NCI-H2227 treated with DMSO at 0.1 percent for 48 hours (cell line): ENCODE measurements at regions not wholly inside any gene's neighbourhood (a gene's known extent, or its start where the extent isn't known, plus 50 kb on each side); places are given as distances from the start of the nearest gene placed in this dataset.
"Not testable (repeated sequence)": the region's sequence is repeated elsewhere in the genome, so short reads cannot be mapped to it uniquely, and the experiment has no call there.

Experiments
- DNase-seq: peaks from one replicate; lab custom pipeline; 2025; lab: John Stamatoyannopoulos, UW

GRCh38 chr5:27144456-27144855 lies 106.1 kb upstream of the CDH9 start:
- DNase-seq = no peak

- DNase-seq = no peak
Measured at GRCh38 chr5:27140831-27141230, 102.4 kb upstream of the CDH9 start.

- DNase-seq = no peak
Measured at GRCh38 chr5:27130587-27130986, 92.2 kb upstream of the CDH9 start.

GRCh38 chr5:27129926-27130325 lies 91.5 kb upstream of the CDH9 start:
- DNase-seq = no peak

- no peak for DNase-seq
Measured at GRCh38 chr5:27125856-27126255, 87.5 kb upstream of the CDH9 start.

GRCh38 chr5:27124590-27124989 lies 86.2 kb upstream of the CDH9 start:
- no peak for DNase-seq

GRCh38 chr5:27119736-27120321 lies 81.4 kb upstream of the CDH9 start:
- not testable (repeated sequence) for DNase-seq

GRCh38 chr5:27103486-27103885 lies 65.1 kb upstream of the CDH9 start:
- DNase-seq = no peak

- DNase-seq = not testable (repeated sequence)
Measured at GRCh38 chr5:27095761-27096160, 57.4 kb upstream of the CDH9 start.

GRCh38 chr5:27093279-27093678 lies 54.9 kb upstream of the CDH9 start:
- DNase-seq = no peak

GRCh38 chr5:27091858-27092257 lies 53.5 kb upstream of the CDH9 start:
- DNase-seq = no peak

GRCh38 chr5:27088822-27089221 lies 50.4 kb upstream of the CDH9 start:
- DNase-seq = not testable (repeated sequence)
